Right cardiac atrium (tissue), 5 donors: ENCODE measurements at regions not wholly inside any gene's neighbourhood (a gene's known extent, or its start where the extent isn't known, plus 50 kb on each side); places are given as distances from the start of the nearest gene placed in this dataset.
A peak's percentile ranks its signal among the peaks of the same experiment; 100 is the strongest.

Source experiments
- ATAC-seq, 2 donors: fragments of 200-7000 bp; cut with Tn5 transposase; one replicate each; pipeline versions ENCODE4 v1.8.0 to v1.9.1; 2020; ENCODE audit warnings: moderate library complexity in 2 of 2, mild to moderate bottlenecking in 1 of 2
- DNase-seq, 3 donors: peaks; one replicate each; pipeline ENCODE4 v3.0.0-alpha.2; 2020
- H3K27ac ChIP-seq: one replicate; pipeline ENCODE4 v1.5.1; 2013; ENCODE audit warnings: mild to moderate bottlenecking, low read length, control low read depth, moderate library complexity
- H3K27me3 ChIP-seq: one replicate; pipeline ENCODE4 v1.6.1; 2013; ENCODE audit not compliant: control insufficient read depth, insufficient read depth
- H3K4me1 ChIP-seq: one replicate; pipeline ENCODE4 v1.6.1; 2013; ENCODE audit warnings: low read length; ENCODE audit not compliant: control insufficient read depth, insufficient read depth
- H3K4me3 ChIP-seq: one replicate; pipeline ENCODE4 v1.5.1; 2013; ENCODE audit warnings: low read length, control low read depth
- H3K9me3 ChIP-seq: one replicate; pipeline ENCODE4 v1.6.1; 2013; ENCODE audit warnings: low read length; ENCODE audit not compliant: control insufficient read depth
- WGBS: extraction: QIAGEN DNeasy Blood & Tissue Kit; methylation state at CpG from one replicate; pipeline ENCODE4 v1.1.7; 2013; 5-methylcytosine and 5-hydroxymethylcytosine counted together
- intact Hi-C, 4 donors: fragments of 100-400 bp; cut with DNase I; formaldehyde crosslinking; loops; one replicate each; pipeline versions ENCODE4 v1.11.0 to v1.14.0; 2022 to 2023
- donor health status: healthy with polysubstance abuse.
- donor health status: DM: no; HTN: yes; CAD: no.
- donor health status: DM: no; HTN: no; CAD: no.
- donor health status: DM: no; HTN: yes; CAD: no; lungs with severe emphysema.
- donor health status: DM: yes; HTN: yes; CAD: no.

DNA sequence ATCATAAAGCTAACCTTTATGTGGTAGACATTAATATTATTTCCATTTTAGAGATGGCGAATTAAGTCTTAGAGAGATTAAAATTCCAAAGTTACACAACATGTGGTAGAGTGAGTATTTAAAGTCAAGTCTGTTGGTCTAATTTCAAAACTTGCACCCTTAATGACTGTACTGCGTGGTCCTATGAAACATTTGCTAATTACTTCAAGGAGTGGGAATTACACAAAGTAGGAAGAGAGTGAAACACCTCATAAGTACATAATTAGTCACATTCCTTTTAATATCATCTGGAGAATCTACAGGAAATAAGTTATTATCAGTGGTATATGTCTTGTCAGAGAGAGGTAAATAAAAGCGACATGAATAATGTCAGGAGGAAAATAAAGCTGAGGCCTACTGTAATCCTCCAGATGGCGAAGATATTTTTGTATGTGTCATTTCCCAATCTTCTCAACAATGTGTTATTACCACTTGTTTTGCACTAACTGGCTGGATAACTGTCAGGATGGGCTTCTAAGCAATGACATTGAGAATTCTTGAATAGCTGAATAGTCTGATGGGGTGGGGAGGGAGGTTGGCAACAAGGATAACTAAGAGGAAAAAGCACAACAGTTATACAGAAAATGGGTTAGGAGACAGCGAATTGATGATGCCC lies 95.5 kb downstream of the TNFSF18 start:
- H3K27ac ChIP-seq, result no peak overlapping the region
- DNase-seq, result no peak
- intact Hi-C loops, result no loop called here
- H3K4me1 ChIP-seq, result no peaks in the 10 kb centered on the region
- ATAC-seq, result no peak
- no peaks in the 10 kb centered on the region for H3K9me3 ChIP-seq
- no peaks in the 10 kb centered on the region for H3K27me3 ChIP-seq
- no peak overlapping the region for H3K4me3 ChIP-seq
- WGBS, result 89% methylated on average over 5 of the region's 5 CpGs

DNA sequence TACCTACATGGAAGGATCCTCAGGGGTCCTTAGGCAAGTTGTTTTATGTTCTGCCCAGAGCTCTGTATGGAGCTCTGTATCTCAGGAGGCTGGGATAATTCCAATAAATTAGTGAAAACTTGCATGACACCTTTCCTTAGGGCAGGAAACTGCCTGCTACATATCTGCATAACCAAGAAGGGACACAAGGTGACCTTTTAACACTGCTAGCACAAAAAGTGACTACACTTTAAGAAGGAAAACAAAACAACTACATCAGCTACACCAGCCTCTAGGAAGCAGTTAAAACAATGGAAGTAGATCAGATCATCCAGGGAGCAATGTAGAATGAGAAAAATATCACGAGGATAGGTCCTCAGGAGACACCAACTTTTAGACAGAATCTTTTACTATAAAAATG lies 93.9 kb downstream of the TNFSF18 start:
- H3K9me3 ChIP-seq, result no peaks in the 10 kb centered on the region
- intact Hi-C loops, result no loop called here
- H3K27me3 ChIP-seq, result no peaks in the 10 kb centered on the region
- DNase-seq, result no peak
- 68% methylated on average over 1 of the region's 1 CpG for WGBS
- H3K4me1 ChIP-seq, result no peaks in the 10 kb centered on the region
- no peak overlapping the region for H3K4me3 ChIP-seq
- no peak for ATAC-seq
- H3K27ac ChIP-seq, result no peak overlapping the region

DNA sequence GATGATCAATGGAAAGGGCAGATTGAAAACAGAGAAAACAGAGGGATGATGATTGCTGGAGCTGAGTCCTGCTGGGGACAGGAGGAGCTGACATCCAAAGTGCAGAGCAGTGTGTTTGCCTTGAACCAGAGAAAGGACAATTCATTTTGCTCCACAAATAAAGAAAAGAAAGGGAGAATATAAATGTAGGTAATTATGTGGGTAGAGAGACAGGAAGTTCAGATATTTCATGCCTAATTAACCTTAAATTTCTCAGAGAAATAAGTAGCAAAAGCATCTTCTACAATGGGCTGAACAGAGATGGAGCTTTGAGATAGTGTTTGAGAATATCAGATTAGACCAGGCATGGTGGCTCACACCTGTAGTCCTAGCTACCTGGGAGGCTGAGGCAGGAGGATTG lies 93.2 kb downstream of the TNFSF18 start:
- Histone ChIP-seq H3K4me3 (no peak overlapping the region), H3K4me1 (no peaks in the 10 kb centered on the region), H3K9me3 (no peaks in the 10 kb centered on the region), H3K27ac (no peak overlapping the region), H3K27me3 (no peaks in the 10 kb centered on the region)
- no peak for ATAC-seq
- DNase-seq, result no peak
- intact Hi-C loops, result no loop called here

DNA sequence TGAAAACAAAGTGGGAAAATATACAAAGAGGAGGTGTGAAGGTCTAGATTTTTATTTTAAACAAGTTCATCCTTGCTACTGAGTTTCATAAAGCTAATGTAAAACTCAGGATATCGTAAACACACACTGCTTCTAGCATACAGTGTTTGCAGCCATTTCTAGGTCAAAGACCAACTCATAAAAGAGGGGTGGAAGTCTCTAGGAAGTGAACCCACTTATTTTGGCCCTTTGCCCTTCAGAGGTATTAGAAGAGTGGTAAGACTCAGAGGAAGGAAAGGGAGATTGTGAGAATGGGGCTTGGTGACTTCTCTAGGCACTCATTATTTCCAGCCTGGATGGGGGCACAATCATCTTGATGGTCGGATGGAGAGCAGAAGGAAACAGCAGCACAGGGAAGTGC lies 91.2 kb downstream of the TNFSF18 start:
- DNase-seq (no peak), ATAC-seq (no peak)
- WGBS, result 83% methylated on average over 2 of the region's 2 CpGs
- Histone ChIP-seq H3K9me3 (no peaks in the 10 kb centered on the region), H3K27ac (no peak overlapping the region), H3K4me1 (no peaks in the 10 kb centered on the region), H3K27me3 (no peaks in the 10 kb centered on the region), H3K4me3 (no peak overlapping the region)
- intact Hi-C loops, result no loop called here

DNA sequence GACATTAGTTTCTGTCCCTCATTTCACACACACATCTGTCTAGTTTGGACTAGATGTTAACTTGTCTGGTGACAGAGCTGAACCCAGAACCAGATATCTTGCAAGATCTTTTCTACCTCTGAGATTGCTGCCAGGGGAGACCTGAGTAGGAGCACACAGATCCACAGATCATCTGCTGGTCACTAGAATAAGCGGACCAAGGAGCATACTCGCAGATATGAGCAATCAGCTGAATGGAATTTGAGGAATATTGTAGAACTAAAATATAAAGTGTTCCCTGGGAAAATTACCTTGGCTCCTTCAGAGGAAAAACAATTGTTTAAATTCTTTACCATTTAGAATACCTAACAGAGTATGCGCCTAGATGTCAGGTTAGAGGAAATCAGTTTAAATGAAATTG lies 90.7 kb downstream of the TNFSF18 start:
- Histone ChIP-seq H3K4me1 (no peaks in the 10 kb centered on the region), H3K27me3 (no peaks in the 10 kb centered on the region), H3K4me3 (no peak overlapping the region), H3K27ac (no peak overlapping the region), H3K9me3 (no peaks in the 10 kb centered on the region)
- WGBS, result 92% methylated on average over 3 of the region's 3 CpGs
- intact Hi-C loops, result no loop called here
- no peak for ATAC-seq
- no peak for DNase-seq

DNA sequence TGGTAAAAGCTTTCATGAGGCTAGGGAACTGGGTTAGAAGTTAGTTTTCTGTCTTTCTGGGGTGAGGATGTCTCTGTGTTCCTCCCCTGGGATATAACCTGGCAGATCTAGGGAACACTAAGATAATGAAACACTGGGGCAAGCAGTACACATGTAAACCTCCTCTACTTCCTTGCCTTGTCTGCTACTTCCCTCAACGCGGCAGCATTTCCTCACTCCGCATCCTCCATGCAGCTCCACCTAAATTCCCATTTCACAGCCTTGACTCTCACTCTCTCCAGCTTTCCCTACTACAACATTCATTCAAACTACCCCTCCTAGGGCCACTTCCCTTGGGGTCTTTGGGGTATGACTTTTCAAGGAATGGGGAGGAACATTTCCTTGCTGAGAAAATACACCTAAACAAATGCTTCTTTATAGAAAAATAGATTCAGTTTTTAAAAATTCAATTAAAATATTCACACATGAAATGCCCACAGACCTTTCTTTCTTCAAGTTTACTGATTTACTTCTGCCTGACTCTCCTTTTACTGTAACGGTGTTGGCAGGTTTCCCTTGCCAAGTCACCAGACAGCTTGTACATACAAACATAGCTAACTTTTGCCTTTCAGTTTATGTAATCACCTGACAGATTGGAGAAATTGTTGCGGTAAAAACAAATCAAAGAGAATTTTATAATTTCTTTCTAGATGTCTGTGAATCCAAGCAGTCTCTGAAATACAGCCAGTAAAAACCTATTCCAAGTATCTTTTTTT lies 90.1 kb downstream of the TNFSF18 start:
- WGBS, result 58% methylated on average over 5 of the region's 5 CpGs
- peak in 1 of 3 donors; percentile 45 for DNase-seq
- H3K27ac ChIP-seq, result no peak overlapping the region
- no peaks in the 10 kb centered on the region for H3K27me3 ChIP-seq
- ATAC-seq, result peak; percentile 38 to 52
- no peak overlapping the region for H3K4me3 ChIP-seq
- intact Hi-C loops, result no loop called here
- H3K9me3 ChIP-seq, result no peaks in the 10 kb centered on the region
- no peaks in the 10 kb centered on the region for H3K4me1 ChIP-seq

DNA sequence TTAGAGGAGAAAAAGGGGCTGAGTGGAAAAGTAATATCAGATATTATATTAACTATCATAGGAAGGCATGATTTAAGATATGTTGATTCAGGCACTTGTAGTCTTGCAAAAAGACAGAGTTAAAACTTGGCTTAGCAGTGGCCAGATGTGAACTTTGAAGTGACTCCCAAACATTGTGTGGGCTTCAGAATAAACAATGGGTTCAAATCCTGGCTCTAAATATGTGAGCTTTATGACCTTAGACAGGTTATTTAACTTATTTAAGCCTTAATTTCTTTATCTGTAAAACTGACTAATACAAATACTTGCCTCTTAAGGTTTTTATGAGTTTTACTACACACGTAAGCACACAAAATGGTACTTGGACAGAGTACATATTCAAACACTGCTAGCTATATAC lies 85.9 kb downstream of the TNFSF18 start:
- Histone ChIP-seq H3K27me3 (no peaks in the 10 kb centered on the region), H3K27ac (no peak overlapping the region), H3K4me1 (no peaks in the 10 kb centered on the region), H3K9me3 (no peaks in the 10 kb centered on the region), H3K4me3 (no peak overlapping the region)
- intact Hi-C loops, result no loop called here
- ATAC-seq (no peak), DNase-seq (no peak)
- 95% methylated on average over 1 of the region's 1 CpG for WGBS

DNA sequence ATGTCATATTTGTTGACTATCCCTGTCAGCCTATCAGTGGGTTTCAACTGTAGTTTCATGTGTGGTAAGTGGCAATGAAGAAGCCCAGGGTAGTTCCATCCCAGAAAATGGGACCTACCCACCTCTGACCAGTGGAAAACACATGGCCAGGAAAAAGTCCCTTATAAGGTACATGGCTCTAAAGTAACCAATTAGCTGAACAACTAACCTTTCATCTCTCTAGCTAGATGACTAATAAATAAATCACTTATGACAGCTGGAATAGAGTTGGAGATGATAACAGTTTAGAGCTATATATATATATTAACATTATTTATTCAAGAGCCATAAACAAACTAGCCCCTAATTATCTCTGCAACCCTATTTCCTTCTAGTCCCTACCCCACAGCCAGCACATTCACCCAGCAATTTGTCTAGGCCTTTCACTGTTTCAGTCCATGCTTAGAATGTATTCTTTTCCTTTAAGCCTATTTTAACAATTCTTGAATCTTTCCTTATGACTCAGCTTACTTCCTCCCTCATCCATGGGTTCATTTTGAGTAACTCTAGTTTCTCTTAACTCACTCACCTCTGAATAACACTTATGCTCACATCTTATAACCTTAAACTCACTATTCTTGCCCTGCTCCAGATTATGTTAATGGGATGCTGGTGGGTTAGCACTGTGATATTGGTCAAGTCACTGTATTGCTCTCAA lies 83.7 kb downstream of the TNFSF18 start:
- H3K27me3 ChIP-seq, result no peaks in the 10 kb centered on the region
- no peak for ATAC-seq
- no peaks in the 10 kb centered on the region for H3K4me1 ChIP-seq
- intact Hi-C loops, result no loop called here
- H3K4me3 ChIP-seq, result no peak overlapping the region
- no peaks in the 10 kb centered on the region for H3K9me3 ChIP-seq
- DNase-seq, result no peak
- H3K27ac ChIP-seq, result no peak overlapping the region

DNA sequence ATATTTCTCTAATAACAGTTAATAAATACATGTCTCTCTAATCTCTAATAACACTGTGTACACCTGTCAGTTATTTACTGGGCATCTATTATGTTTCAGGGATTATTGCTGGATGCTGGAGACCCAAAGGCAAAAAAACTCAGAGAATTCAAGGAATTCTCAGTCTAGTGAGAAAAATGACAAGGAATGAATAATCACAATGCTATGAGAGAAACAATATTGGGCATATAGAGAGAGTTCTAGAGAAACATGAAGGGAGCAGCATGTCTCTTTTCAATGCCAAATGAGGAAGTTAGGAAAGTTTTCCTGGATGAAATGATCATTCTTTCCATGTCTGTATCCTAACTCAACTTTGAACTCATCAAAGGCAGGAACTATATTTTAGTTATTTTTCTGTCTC lies 82.8 kb downstream of the TNFSF18 start:
- ATAC-seq (no peak), DNase-seq (no peak)
- no peak overlapping the region for H3K27ac ChIP-seq
- H3K9me3 ChIP-seq, result no peaks in the 10 kb centered on the region
- no peaks in the 10 kb centered on the region for H3K4me1 ChIP-seq
- H3K27me3 ChIP-seq, result no peaks in the 10 kb centered on the region
- H3K4me3 ChIP-seq, result no peak overlapping the region
- intact Hi-C loops, result no loop called here

DNA sequence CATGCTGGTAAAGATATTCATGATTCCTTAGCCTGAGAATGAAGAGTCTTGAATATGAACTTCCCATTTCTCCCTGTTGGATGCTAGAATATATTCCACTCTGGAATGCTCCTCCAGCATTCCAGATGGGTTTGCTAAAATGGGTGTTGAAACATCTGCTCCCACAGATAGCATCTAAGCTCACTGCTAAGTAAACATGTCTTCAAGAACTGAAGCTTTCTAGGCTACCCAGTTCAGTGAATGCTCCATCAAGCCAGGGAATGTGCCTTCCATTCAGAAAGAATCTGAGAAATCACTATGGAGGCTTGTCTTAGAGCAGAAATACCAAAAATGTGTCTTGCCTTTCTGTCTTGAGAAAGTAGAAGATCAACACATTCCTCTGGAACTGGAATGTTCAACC lies 81.1 kb downstream of the TNFSF18 start:
- Histone ChIP-seq H3K4me1 (no peaks in the 10 kb centered on the region), H3K27ac (no peak overlapping the region), H3K27me3 (no peaks in the 10 kb centered on the region), H3K9me3 (no peaks in the 10 kb centered on the region), H3K4me3 (no peak overlapping the region)
- DNase-seq (no peak), ATAC-seq (no peak)
- intact Hi-C loops, result no loop called here

DNA sequence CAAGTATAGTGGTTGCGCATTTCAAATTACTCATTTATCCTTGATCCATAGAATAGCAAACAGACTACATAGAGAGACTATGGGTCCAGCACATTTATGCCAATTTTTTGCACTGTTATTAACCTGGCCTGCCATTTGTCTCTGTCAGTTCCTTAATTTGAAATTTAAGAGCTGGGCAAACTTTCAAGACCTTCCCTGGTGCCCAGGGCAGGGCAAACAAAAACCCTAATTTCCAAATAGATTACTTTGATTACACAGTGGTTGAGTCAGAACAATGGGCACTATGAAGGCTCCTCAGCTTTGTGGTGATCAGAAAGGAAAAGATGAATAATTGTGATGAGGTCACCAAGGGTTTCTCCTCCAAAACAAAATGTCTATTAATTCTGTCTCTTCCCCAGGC lies 80.6 kb downstream of the TNFSF18 start:
- ATAC-seq (no peak), DNase-seq (no peak)
- H3K9me3 ChIP-seq, result no peaks in the 10 kb centered on the region
- WGBS, result 100% methylated on average over 1 of the region's 1 CpG
- H3K4me3 ChIP-seq, result no peak overlapping the region
- no peaks in the 10 kb centered on the region for H3K4me1 ChIP-seq
- H3K27me3 ChIP-seq, result no peaks in the 10 kb centered on the region
- intact Hi-C loops, result no loop called here
- H3K27ac ChIP-seq, result no peak overlapping the region
